ENCODE measurements at regions not wholly inside any gene's neighbourhood (a gene's known extent, or its start where the extent isn't known, plus 50 kb on each side); places are given as distances from the start of the nearest gene placed in this dataset.
"Not testable (repeated sequence)": the region's sequence is repeated elsewhere in the genome, so short reads cannot be mapped to it uniquely, and the experiment has no call there.

DNA sequence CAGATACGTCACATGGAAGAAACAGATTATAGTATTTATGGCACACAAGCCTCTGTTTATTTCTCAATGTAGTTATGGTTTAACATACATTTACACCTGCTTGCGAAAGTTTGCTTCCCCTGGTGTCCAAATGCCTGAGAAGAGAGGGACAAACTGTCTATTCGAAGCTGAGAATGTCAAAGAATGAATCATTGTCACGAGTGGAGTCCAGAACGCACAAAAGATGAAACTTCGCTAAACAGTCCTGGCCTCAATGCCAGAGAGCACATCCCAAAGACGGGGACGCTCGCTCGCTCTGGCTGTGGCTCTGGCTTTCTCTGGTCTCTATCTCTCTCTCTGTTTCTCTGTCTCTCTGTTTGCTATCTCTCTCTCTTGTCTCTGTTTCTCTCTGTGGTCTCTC, 298.8 kb downstream of the FOXL1 start:
- in situ Hi-C loops (cut with HindIII; ENCODE audit: low pct_unique_long_range_greater_than_20kb, low sequenced_read_pairs): no loop called here
- peak; percentile 4 for DNase-seq (ENCODE audit: low read depth, low spot score)

DNA sequence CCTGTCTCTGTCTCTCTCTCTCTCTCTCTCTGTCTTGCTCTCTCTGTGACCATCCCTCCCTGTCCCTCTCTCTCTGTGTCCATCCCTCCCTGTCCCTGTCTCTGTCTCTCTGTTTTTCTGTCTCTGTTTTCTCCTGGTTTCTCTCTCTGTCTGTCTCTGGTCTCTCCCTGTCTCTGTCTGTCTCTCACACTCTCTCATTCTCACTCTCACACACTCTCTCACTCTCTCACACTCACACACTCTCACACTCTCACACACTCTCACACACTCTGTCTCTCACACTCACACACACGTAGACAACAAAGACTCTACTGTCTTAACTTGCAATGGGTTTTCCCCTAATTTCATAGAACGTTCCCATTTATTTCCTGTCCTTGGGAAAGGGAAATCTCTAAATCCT, 299.5 kb downstream of the FOXL1 start:
- no peak for DNase-seq (ENCODE audit: low read depth, low spot score)
- in situ Hi-C loops (cut with HindIII; ENCODE audit: low pct_unique_long_range_greater_than_20kb, low sequenced_read_pairs): no loop called here

DNA sequence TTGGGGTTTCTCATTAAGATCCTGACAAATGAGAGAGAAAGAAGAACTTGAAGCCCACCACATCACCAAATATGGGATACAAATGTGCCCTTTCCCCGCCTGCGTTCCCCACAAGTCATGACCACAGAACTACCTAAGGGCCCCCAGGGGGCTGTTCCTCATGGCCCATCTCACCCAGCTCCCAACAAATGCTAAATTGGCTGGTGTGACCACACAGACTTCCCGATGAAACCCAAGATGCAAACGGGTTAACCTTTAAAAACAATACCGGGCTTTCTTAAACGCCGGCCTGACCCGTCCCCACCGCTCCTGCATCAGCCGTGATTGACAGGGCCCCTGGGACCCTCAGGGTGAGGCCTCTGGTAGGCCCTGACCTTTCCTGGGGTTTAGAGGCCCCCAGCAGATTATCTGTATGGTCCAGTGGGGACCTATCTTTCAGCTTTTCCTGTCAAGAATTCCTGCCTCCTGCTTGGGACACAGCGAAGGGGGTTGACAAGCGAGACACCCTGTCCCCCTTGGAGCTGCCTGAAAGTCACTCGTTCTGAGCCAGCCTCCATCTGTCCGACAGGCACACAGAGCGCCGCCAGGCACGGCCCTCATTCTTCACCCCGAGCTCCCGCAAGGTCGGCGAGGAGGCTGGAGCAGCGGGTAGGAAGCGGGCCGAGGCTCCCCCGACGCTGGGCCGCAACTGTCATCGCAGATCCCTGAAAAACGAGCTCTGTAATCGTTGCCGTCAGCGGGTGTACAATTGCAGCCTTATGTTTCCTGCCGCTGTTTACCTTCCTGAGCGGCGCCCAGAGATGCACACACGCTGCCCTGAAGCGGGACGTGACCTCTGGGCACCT, 300.1 kb downstream of the FOXL1 start:
- peak; percentile 57 for DNase-seq (ENCODE audit: low read depth, low spot score)
- in situ Hi-C loops (cut with HindIII; ENCODE audit: low pct_unique_long_range_greater_than_20kb, low sequenced_read_pairs): no loop called here

DNA sequence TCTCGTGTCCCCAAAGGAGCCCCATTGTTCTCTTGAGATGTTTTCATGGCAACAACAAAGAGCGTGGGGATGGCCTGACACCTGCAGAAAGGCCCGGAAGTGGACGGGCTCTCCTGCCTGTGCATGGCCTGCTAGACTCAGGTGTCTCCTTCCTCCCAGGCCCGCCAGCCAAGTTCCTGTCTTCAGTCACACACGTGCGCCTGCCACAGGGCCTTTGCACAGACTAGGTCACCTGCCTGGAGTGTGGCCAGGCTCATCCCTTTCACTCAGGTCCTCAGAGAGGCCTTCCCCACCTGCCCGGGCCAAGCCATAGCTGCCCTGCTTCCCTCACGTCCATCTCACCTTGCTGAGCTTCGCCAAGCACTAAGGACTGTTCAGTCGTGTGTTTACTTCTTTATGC, 300.9 kb downstream of the FOXL1 start:
- no peak for DNase-seq (ENCODE audit: low read depth, low spot score)
- in situ Hi-C loops (cut with HindIII; ENCODE audit: low pct_unique_long_range_greater_than_20kb, low sequenced_read_pairs): no loop called here

DNA sequence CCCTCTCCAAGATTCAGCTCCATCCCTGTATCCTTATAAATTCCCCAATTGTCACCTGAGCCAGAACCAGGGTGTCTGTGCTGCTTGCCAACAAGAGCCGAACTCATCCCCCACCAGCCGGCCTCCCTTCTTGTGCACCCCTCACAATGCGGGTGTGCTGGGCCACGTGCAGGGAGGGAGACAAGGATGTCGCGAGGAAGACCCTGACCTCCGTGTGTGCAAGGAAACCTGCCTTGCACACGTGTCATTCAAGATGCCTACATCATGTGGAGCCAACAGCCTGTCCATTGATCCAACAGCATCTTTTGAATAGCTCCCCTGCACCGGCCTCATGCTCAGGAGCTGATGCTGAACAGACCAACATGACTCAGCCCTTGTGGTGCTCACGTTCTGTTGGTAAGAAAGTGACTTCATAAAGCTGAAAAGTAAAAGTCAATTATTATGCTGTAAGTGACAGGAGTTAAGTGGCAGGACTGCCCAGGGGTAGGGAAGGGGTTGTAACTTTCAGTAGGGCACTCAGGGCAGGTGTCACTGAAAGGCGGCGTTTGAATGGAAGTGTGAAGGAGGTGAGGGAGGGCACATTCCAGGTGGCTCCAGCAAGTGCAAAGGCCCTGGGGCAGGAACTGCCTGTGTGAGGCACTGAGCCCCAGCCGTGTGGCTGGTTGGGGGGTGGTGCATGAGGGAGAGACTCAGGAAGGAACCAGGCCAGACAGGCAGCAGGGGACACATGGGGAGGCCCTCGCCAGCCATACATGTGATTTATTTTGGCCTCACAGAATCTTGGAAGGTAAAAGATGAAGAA, 302.2 kb downstream of the FOXL1 start:
- in situ Hi-C loops (cut with HindIII; ENCODE audit: low pct_unique_long_range_greater_than_20kb, low sequenced_read_pairs): no loop called here

DNA sequence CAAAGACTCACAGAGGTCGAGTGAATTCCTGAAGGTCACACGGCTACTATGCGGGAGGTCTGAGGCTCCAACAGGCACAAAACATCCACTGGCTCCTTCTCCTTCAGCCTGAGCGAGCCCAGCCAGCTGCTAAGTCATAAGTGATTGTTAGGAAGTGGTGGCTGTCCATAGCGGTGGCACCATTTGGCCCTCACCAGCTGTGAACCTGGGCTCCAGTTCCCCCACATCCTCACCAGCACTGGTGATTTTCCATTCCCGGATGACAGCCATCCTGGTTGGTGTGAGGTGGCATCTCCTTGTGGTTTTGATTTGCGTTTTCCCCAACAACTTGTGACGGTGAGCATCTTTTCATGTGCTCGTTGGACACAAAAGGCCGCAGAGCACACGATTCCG, 302.8 kb downstream of the FOXL1 start:
- no peak for DNase-seq (ENCODE audit: low read depth, low spot score)
- in situ Hi-C loops (cut with HindIII; ENCODE audit: low pct_unique_long_range_greater_than_20kb, low sequenced_read_pairs): no loop called here

More for the DNA sequence above, 302.2 kb downstream of the FOXL1 start:
- DNase-seq (ENCODE audit: low read depth, low spot score): no peak

DNA sequence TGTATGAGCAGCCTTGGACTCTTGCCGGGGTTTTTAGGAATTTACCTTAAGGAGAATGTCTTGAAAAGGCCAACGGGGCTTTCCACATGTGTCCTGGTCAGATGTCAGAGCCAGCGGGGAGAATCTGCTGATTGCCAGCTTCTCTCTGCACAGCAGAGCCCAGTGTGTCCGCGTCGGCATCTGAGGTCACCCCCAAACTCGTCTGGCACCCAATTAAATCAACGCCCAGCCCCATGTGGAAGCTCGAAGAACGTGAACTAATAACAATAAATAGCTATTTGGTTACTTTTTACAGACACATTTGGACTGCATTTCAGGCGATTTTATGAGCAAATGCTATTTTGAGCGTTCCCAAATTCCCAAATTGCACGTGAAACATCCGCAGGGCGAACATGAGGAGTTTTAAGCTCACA, 303.5 kb downstream of the FOXL1 start:
- in situ Hi-C loops (cut with HindIII; ENCODE audit: low pct_unique_long_range_greater_than_20kb, low sequenced_read_pairs): no loop called here
- no peak for DNase-seq (ENCODE audit: low read depth, low spot score)

DNA sequence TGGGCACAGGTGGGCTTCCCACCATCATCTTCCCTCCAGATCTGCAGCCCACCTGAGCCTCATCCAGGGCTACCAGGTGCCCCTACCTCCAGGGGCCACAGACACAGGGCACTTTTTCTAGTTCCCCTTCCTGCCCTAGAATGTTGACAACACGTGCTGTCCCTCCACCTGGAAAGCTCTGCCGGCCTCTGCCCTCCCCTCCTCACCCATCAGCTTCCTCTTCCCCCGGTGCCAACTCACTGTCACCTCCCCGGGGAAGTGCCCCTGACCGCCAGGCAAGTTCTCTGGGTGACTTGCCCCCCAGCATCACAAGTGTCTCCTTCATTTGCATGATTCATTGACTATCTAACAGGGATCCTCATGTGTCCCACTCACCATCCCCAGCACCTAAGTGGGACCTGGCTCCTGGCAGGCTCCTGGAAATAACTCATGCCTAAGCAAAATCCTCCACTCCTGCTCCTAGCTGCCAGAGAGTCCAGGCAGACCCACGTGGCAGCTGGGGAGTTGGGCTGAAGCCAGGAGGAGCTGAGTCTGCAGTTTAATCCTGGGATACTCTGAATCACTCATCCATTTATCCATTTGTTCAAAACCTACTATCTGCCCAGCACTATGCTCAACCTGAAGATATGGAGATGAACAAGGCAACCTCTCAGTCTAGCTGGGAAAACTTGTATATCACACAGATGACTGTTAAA, 304.4 kb downstream of the FOXL1 start:
- in situ Hi-C loops (cut with HindIII; ENCODE audit: low pct_unique_long_range_greater_than_20kb, low sequenced_read_pairs): no loop called here
- no peak for DNase-seq (ENCODE audit: low read depth, low spot score)

DNA sequence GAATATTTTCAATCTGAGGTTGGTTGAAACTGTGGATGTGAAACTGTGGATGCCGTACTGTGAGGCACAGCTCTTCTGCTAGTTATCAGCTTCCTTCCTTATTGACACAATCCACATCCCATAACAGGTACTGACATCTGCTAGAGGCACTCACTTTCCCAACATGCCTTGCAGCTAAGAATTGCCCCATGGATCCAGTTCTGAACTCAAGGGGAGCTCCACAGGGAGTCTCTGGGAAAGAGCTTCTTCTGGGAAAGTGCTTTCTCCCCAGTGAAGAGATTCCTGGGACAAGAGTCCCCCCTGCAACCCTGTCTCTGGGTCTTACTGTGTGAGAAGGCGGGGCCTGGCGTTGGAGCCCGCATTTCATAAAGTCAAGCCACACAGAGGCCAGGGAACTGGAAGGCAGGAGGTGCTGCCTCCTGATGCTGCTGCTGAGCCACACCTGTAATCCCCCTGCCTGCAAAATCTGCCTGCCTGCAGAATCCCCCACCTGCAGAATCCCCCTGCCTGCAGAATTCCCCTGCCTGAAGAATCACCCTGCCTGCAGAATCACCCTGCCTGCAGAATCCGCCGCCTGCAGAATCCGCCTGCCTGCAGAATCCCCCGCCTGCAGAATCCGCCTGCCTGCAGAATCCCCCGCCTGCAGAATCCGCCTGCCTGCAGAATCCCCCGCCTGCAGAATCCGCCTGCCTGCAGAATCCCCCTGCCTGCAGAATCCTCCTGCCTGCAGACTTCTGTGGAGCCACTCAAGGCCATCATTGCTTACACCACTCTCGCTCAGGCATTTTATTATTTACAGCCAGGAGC, 305.4 kb downstream of the FOXL1 start:
- in situ Hi-C loops (cut with HindIII; ENCODE audit: low pct_unique_long_range_greater_than_20kb, low sequenced_read_pairs): no loop called here
- no peak for DNase-seq (ENCODE audit: low read depth, low spot score)

DNA sequence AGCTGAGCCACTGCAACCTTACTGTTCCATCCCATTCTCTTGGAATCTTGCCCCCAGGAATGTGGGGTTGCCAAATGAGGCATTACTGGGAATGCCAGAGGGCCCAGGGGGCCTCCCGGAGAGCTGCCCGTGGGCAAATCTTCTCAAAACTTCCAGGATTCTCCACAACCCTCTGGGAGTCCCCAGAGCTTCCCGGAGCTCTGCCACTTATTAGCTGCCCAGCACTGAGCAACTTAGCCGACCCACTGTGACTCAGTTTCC, 306.0 kb downstream of the FOXL1 start:
- DNase-seq (ENCODE audit: low read depth, low spot score): no peak
- in situ Hi-C loops (cut with HindIII; ENCODE audit: low pct_unique_long_range_greater_than_20kb, low sequenced_read_pairs): no loop called here

DNA sequence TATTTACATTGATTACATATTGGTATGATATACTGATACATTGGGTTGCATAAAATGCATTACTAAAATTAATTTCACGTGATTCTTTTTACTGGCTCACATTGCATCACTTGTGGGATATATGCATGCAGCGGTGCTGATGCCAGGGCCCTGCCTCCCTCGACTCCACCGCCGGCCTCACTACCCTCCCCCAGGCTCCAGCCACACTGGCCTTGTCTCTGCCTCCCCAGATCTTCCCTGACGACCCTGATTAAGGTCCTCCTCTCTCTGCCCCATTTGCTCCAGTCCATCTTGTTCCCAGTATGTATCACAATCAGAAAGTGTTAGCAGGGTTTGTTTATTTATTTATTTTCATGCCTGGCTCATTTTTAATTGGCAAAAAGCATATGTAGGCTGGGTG, 306.8 kb downstream of the FOXL1 start:
- DNase-seq (ENCODE audit: low read depth, low spot score): no peak
- in situ Hi-C loops (cut with HindIII; ENCODE audit: low pct_unique_long_range_greater_than_20kb, low sequenced_read_pairs): no loop called here

DNA sequence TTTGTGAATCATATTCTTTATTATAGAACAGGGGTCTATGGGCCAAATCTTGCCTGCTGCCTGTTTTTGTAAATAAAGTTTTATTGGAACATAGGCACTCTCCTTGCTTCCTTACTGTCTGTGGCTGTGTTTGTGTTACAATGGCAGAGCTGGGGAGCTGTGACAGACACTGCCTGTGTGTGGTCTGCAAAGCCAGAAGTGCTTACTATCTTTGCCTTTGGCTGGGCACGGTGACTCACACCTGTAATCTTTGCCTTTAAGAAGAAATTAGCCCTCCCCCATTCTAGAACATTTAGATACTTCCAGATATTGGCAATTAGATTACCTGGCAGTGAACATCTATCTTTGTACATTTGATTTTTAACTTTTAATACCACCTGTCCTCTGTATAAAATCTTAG, 308.3 kb downstream of the FOXL1 start:
- no peak for DNase-seq (ENCODE audit: low read depth, low spot score)
- in situ Hi-C loops (cut with HindIII; ENCODE audit: low pct_unique_long_range_greater_than_20kb, low sequenced_read_pairs): no loop called here

DNA sequence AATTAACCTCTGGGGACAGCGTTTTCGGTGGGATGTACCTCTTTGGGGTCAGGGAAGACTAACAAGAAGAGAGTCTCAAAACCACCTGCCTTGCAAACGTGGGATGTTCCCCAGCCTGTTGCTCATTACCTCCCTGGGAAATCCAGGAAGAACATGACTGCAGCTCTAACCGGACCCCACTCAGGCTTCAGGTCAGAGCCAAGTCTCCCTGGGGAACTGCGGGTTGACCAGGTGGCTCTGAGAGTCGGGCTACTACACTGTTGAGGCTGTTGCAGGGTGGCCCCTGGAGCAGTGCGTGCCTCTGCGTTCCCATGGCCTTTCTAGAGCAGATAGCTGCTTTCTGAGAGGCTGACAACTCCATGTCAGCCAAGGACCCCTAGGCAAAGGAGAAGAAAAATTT, 309.1 kb downstream of the FOXL1 start:
- no peak for DNase-seq (ENCODE audit: low read depth, low spot score)
- in situ Hi-C loops (cut with HindIII; ENCODE audit: low pct_unique_long_range_greater_than_20kb, low sequenced_read_pairs): no loop called here

DNA sequence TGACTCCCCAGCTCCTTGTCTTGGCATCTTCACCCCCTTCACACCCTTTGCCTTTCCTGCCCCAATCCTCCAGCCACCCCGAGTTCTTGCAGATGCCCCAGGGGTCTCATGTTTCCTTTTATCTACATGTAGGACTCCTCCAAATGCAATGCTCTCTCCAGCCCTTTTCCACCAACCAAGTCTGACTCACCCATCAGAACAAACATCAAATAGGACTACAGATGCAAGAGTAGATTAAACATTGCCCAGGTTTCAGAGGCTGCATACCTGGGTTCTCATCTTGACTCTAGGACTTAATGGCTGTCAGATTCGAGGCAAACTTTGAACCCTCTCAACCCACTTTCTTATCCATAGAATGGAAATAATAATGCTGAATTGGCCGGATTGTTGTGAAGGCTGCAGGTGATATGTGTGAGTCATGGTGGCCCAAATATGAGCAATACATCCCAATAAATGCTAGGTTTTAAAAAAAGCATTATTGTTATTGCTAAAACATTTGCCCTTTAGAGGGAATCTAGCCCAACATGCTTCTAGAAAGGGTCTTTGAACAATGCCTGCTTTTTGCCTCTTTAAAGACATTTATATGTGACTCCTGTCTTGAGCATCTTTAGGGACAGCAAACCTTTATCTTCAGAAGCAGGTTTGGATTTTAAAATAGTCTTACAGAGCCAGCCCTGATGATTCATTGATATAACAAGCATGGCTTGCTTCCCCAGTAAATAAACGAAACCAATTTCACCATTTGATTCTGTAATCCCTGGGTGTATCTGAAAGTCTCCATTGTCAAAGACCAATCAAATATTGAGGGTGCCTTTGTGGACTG, 310.1 kb downstream of the FOXL1 start:
- in situ Hi-C loops (cut with HindIII; ENCODE audit: low pct_unique_long_range_greater_than_20kb, low sequenced_read_pairs): no loop called here
- DNase-seq (ENCODE audit: low read depth, low spot score): no peak

DNA sequence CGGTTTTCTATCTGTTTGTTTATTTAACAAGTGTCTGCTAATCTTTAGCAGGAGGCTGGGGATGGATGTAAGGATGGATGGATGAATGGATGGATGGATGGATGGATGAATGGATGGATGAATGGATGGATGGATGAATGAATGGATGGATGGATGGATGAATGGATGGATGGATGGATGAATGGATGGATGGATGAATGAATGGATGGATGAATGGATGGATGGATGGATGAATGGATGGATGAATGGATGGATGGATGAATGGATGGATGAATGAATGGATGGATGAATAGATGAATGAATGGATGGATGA, 310.7 kb downstream of the FOXL1 start:
- DNase-seq (ENCODE audit: low read depth, low spot score); in situ Hi-C loops (cut with HindIII; ENCODE audit: low pct_unique_long_range_greater_than_20kb, low sequenced_read_pairs): not testable (repeated sequence)

DNA sequence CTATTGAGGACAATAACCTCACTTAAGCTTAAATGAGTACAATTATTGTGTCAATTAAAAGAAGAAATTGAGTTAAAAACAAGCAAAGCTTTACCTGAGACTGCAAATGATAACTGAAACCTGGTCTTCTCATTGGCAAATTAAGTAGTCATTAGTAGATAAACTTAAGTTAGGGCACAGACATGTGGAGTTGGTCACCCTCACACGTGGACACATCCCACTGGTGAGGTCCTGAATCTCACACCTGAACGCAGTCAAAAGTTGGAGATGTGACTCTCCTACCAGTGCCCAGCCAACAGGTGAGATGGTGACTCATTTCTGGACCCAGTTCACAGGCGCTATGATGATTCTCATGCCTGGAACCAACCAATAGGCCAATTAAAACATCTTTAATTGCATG, 311.6 kb downstream of the FOXL1 start:
- no peak for DNase-seq (ENCODE audit: low read depth, low spot score)
- in situ Hi-C loops (cut with HindIII; ENCODE audit: low pct_unique_long_range_greater_than_20kb, low sequenced_read_pairs): no loop called here

DNA sequence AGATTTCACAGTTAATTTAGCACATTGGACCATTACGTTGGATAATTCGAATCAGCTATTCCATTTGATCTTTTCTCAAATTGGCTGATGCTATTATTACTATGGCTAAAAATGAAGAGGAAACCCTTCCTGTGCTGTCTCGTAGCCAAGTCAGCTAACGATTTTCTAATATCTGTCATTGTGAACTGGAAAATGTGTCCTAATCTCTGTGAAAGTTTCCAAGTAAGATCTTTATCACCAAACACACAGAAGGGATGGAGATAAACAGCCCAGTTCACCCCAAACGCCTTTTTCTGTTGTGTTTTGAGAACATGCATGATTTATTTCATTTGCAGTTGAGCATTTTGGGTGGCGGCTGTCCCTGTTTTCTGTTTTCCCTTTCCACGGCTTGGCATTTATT, 312.8 kb downstream of the FOXL1 start:
- no peak for DNase-seq (ENCODE audit: low read depth, low spot score)
- in situ Hi-C loops (cut with HindIII; ENCODE audit: low pct_unique_long_range_greater_than_20kb, low sequenced_read_pairs): no loop called here

All from SK-MEL-5 (cell line).